ENCODE measurements at regions not wholly inside any gene's neighbourhood (a gene's known extent, or its start where the extent isn't known, plus 50 kb on each side); places are given as distances from the start of the nearest gene placed in this dataset.

DNA sequence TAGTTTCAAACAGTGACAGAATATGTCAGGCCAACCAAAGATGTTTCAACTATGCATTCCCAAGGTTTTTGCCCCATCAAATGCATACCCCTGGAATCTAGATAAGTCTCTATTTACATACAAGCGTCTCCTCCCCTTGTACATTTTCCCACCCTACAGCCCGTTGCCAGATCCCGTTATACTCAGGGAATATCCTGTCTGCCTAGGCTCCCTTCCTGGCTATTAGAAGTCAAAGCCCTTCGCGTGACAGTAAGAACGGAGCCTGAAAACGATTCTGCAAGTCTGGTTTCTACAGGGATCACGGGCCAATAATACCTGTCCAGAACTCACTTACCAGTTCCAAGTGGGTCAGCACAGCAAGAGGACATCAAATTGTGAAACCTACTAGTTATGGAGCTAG, 134.8 kb downstream of the LACC1 start:
- no peaks in the 10 kb centered on the region for H3K9me2 ChIP-seq (ENCODE audit: insufficient read depth, low read length)
- H3K27ac ChIP-seq (ENCODE audit: low read depth, low read length, poor library complexity, severe bottlenecking): no peak overlapping the region
- no peaks in the 10 kb centered on the region for H3K79me2 ChIP-seq (ENCODE audit: insufficient read depth, low read depth, low read length)
- POLR2A ChIA-PET: no interaction called here
- TF ChIP-seq, protein P1, sequence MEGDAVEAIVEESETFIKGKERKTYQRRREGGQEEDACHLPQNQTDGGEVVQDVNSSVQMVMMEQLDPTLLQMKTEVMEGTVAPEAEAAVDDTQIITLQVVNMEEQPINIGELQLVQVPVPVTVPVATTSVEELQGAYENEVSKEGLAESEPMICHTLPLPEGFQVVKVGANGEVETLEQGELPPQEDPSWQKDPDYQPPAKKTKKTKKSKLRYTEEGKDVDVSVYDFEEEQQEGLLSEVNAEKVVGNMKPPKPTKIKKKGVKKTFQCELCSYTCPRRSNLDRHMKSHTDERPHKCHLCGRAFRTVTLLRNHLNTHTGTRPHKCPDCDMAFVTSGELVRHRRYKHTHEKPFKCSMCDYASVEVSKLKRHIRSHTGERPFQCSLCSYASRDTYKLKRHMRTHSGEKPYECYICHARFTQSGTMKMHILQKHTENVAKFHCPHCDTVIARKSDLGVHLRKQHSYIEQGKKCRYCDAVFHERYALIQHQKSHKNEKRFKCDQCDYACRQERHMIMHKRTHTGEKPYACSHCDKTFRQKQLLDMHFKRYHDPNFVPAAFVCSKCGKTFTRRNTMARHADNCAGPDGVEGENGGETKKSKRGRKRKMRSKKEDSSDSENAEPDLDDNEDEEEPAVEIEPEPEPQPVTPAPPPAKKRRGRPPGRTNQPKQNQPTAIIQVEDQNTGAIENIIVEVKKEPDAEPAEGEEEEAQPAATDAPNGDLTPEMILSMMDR (conservative IDR thresholded peaks at IDR 0.05; ENCODE audit: low read length): no peak
- no peak for TF ChIP-seq EZH2phosphoT487 (IDR thresholded peaks at IDR 0.05; ENCODE audit: borderline replicate concordance, low read depth, low read length)
- intact Hi-C loops (cut with micrococcal nuclease; ENCODE audit: unreplicated experiment): no loop called here
- H3K4me3 ChIP-seq (ENCODE audit: low read depth, low read length, poor library complexity, severe bottlenecking): no peak overlapping the region
- no peaks in the 10 kb centered on the region for H3K9me3 ChIP-seq (ENCODE audit: low read length)
- H2AFZ ChIP-seq (ENCODE audit: low read length): no peak overlapping the region
- CTCF ChIA-PET (ENCODE audit: unreplicated experiment): no interaction called here
- BruUV-seq (replicated peaks): no TSS peak
- H3K4me2 ChIP-seq (ENCODE audit: low read length): no peak overlapping the region
- no peaks in the 10 kb centered on the region for H3K36me3 ChIP-seq (ENCODE audit: insufficient read depth, low read length)
- no peaks in the 10 kb centered on the region for H3K4me1 ChIP-seq (ENCODE audit: insufficient read depth, low read length, poor library complexity, severe bottlenecking)
- no peaks in the 10 kb centered on the region for H4K20me1 ChIP-seq (ENCODE audit: insufficient read depth, low read length)
- DNase-seq (ENCODE audit: low spot score): no peak

DNA sequence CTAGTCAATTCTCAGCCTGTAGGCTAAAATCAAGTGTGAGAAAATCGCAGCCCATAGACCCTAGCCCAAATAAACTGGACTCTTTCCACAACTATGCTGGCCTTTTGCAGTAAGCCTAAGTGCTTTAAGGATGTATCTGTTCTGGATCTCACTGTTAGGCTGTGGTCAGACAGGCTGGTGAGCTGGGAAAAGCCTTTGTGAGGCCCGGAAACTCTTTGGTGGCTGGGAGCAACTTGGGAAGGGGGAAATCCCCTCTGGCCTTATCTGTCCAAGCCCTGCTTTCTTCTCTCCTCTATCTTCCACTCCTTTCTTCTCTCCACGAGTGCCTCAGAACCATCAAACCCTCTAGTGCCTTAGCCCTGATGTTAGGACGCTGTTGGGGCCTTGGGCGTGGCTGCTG, 135.4 kb downstream of the LACC1 start:
- Histone ChIP-seq H3K79me2 (ENCODE audit: insufficient read depth, low read depth, low read length) (no peaks in the 10 kb centered on the region), H3K9me2 (ENCODE audit: insufficient read depth, low read length) (no peaks in the 10 kb centered on the region), H3K4me1 (ENCODE audit: insufficient read depth, low read length, poor library complexity, severe bottlenecking) (no peaks in the 10 kb centered on the region), H4K20me1 (ENCODE audit: insufficient read depth, low read length) (no peaks in the 10 kb centered on the region), H3K4me2 (ENCODE audit: low read length) (no peak overlapping the region), H3K4me3 (ENCODE audit: low read depth, low read length, poor library complexity, severe bottlenecking) (no peak overlapping the region), H3K9me3 (ENCODE audit: low read length) (no peaks in the 10 kb centered on the region), H3K27ac (ENCODE audit: low read depth, low read length, poor library complexity, severe bottlenecking) (no peak overlapping the region), H2AFZ (ENCODE audit: low read length) (no peak overlapping the region), H3K36me3 (ENCODE audit: insufficient read depth, low read length) (no peaks in the 10 kb centered on the region)
- TF ChIP-seq EZH2phosphoT487 (IDR thresholded peaks at IDR 0.05; ENCODE audit: borderline replicate concordance, low read depth, low read length): no peak
- TF ChIP-seq, protein P1 (conservative IDR thresholded peaks at IDR 0.05; ENCODE audit: low read length): no peak
- BruUV-seq (replicated peaks): no TSS peak
- ChIA-PET CTCF (ENCODE audit: unreplicated experiment) (no interaction called here), POLR2A (no interaction called here)
- no peak for DNase-seq (ENCODE audit: low spot score)
- intact Hi-C loops (cut with micrococcal nuclease; ENCODE audit: unreplicated experiment): no loop called here

DNA sequence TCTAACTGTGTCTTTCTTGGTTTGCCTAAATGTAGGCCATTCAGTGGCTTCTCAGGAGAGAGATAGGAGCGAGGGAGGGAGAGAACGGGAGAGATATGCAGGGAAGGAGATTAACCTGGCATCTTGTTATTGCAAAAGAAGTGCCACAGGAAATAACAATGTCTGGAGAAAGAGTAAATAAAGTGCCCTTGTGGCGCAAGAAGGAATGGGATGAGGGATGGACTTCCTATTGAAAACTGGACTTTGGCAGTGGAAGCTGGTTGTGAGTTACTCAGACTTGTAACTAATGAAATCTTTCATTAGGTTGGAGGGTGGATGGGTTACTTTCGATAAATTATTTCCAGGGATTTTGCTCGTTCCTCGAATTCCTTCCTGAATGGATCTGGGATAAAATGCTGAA, 136.1 kb downstream of the LACC1 start:
- no peak for DNase-seq (ENCODE audit: low spot score)
- BruUV-seq (replicated peaks): no TSS peak
- Histone ChIP-seq H3K4me3 (ENCODE audit: low read depth, low read length, poor library complexity, severe bottlenecking) (no peak overlapping the region), H3K36me3 (ENCODE audit: insufficient read depth, low read length) (no peaks in the 10 kb centered on the region), H3K79me2 (ENCODE audit: insufficient read depth, low read depth, low read length) (no peaks in the 10 kb centered on the region), H3K27ac (ENCODE audit: low read depth, low read length, poor library complexity, severe bottlenecking) (no peak overlapping the region), H3K4me2 (ENCODE audit: low read length) (no peak overlapping the region), H3K9me2 (ENCODE audit: insufficient read depth, low read length) (no peaks in the 10 kb centered on the region), H3K9me3 (ENCODE audit: low read length) (no peaks in the 10 kb centered on the region), H2AFZ (ENCODE audit: low read length) (no peak overlapping the region), H4K20me1 (ENCODE audit: insufficient read depth, low read length) (no peaks in the 10 kb centered on the region), H3K4me1 (ENCODE audit: insufficient read depth, low read length, poor library complexity, severe bottlenecking) (no peaks in the 10 kb centered on the region)
- ChIA-PET CTCF (ENCODE audit: unreplicated experiment) (no interaction called here), POLR2A (no interaction called here)
- intact Hi-C loops (cut with micrococcal nuclease; ENCODE audit: unreplicated experiment): no loop called here
- TF ChIP-seq EZH2phosphoT487 (IDR thresholded peaks at IDR 0.05; ENCODE audit: borderline replicate concordance, low read depth, low read length): no peak
- TF ChIP-seq, protein P1 (conservative IDR thresholded peaks at IDR 0.05; ENCODE audit: low read length): no peak

Measured in OCI-LY7 (cell line).